ENCODE measurements at regions not wholly inside any gene's neighbourhood (a gene's known extent, or its start where the extent isn't known, plus 50 kb on each side); places are given as distances from the start of the nearest gene placed in this dataset.

DNA sequence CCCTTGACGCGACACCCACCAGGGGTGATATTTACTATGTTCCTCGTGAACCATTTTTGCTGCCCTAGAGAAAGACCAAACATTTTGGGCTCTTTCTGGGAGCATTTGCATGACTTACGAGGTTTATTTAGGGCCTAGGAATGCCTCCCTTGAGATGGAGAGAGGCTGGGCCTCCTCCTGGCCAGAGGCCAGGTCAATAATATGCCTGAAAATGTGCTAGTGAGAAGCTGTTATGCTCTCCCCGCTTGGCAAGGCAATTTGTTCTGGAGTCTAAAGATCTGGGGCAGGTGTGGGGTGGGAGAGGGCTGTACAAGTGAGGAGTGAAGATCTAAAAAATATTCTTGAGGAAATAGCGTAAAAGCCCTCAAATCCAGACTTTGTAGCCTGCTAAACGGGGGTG is 587.3 kb upstream of the CDH5 start (continued):
- TF ChIP-seq, protein P1, sequence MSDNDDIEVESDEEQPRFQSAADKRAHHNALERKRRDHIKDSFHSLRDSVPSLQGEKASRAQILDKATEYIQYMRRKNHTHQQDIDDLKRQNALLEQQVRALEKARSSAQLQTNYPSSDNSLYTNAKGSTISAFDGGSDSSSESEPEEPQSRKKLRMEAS (IDR thresholded peaks at IDR 0.05), result no peak
- TF ChIP-seq SP1 (IDR thresholded peaks at IDR 0.05; ENCODE audit: low read depth), result no peak
- no peak for TF ChIP-seq ELF1 (IDR thresholded peaks at IDR 0.05; ENCODE audit: borderline replicate concordance, low read depth)
- no peak for TF ChIP-seq CBX3 (IDR thresholded peaks at IDR 0.05; ENCODE audit: low read depth)

DNA sequence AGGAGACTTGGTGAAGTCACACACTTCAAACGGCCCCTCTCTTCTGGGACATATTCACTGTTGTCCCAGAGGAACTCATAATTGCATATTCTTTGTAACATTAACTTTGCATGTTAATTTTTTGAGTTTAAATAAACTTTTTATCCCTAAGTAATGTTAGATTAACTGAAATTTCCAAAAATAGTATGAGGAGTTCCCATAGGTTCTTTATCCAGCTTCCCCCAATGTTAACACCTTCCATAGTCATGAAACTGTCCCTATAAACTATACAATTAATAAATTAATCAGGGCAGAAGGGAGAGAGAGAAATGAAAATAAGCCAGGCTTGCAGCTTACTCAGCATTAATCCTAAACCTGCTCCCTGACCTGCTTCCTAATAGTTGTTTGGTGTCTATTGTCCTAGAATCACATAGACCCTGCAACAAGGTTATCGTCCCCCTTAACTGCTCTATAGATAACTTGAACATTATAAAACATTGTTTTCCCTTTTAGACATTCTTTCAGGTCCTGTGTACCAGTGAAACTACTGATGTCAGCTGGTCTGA is 589.8 kb upstream of the CDH5 start:
- Histone ChIP-seq H3K9me2 (ENCODE audit: insufficient read depth) (no peaks in the 10 kb centered on the region), H3K27me3 (ENCODE audit: insufficient read depth, low read length) (no peaks in the 10 kb centered on the region), H3K9ac (ENCODE audit: low read length) (no peak overlapping the region), H3K27ac (ENCODE audit: low read depth, low read length) (no peak overlapping the region), H3K79me2 (ENCODE audit: insufficient read depth, low read length) (no peaks in the 10 kb centered on the region), H3K4me3 (replicated peaks in 1 of 2; ENCODE audit: low read depth in 1 of 2, low read length in 2 of 2) (no peak overlapping the region), H3K9me3 (ENCODE audit: control insufficient read depth in 1 of 2, insufficient read depth in 1 of 2, low read depth in 1 of 2, low read length in 2 of 2) (no peaks in the 10 kb centered on the region), H3K4me1 (ENCODE audit: control insufficient read depth in 1 of 2, insufficient read depth in 2 of 2, low read length in 2 of 2) (no peaks in the 10 kb centered on the region), H3K4me2 (ENCODE audit: low read length) (no peak overlapping the region), H3K36me3 (ENCODE audit: control insufficient read depth in 1 of 2, insufficient read depth in 2 of 2, low read length in 2 of 2) (no peaks in the 10 kb centered on the region), H4K20me1 (ENCODE audit: insufficient read depth) (no peaks in the 10 kb centered on the region), H2AFZ (ENCODE audit: low read depth, low read length, poor library complexity, severe bottlenecking) (no peak overlapping the region)
- DNase-seq (ENCODE audit: low read depth, low spot score) (no peak), ATAC-seq (no peak)
- CTCF ChIA-PET, result no interaction called here
- POLR2A ChIA-PET, result no interaction called here
- no TSS peak for BruUV-seq (replicated peaks)
- RAD21 ChIA-PET (ENCODE audit: low non-redundant PET in 1 of 2, low total read pairs in 2 of 2, uncharacterized antibody in 2 of 2, unreplicated experiment in 2 of 2), result no interaction called here
- intact Hi-C loops (cut with micrococcal nuclease), result no loop called here
- TF ChIP-seq CEBPB (IDR thresholded peaks at IDR 0.05; ENCODE audit: low read depth), result no peak
- TF ChIP-seq JUND (IDR thresholded peaks at IDR 0.05), result no peak
- no peak for TF ChIP-seq ZFX (IDR thresholded peaks at IDR 0.05)
- no peak for TF ChIP-seq YY1 (IDR thresholded peaks at IDR 0.05; ENCODE audit: extremely low read depth, insufficient replicate concordance, low read depth, low read length)
- TF ChIP-seq POLR2A (IDR thresholded peaks at IDR 0.05; ENCODE audit: borderline replicate concordance, extremely low read depth, insufficient read depth, insufficient read length), result no peak
- TF ChIP-seq, protein P1 (IDR thresholded peaks at IDR 0.05), result no peak
- TF ChIP-seq, protein P2, sequence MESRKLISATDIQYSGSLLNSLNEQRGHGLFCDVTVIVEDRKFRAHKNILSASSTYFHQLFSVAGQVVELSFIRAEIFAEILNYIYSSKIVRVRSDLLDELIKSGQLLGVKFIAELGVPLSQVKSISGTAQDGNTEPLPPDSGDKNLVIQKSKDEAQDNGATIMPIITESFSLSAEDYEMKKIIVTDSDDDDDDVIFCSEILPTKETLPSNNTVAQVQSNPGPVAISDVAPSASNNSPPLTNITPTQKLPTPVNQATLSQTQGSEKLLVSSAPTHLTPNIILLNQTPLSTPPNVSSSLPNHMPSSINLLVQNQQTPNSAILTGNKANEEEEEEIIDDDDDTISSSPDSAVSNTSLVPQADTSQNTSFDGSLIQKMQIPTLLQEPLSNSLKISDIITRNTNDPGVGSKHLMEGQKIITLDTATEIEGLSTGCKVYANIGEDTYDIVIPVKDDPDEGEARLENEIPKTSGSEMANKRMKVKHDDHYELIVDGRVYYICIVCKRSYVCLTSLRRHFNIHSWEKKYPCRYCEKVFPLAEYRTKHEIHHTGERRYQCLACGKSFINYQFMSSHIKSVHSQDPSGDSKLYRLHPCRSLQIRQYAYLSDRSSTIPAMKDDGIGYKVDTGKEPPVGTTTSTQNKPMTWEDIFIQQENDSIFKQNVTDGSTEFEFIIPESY (IDR thresholded peaks at IDR 0.05; ENCODE audit: extremely low read depth, insufficient replicate concordance, low read length), result no peak
- TF ChIP-seq CBX3 (IDR thresholded peaks at IDR 0.05; ENCODE audit: low read depth), result no peak
- TF ChIP-seq TCF7L2 (IDR thresholded peaks at IDR 0.05; ENCODE audit: borderline replicate concordance, extremely low read depth, insufficient read depth, insufficient read length), result no peak
- TF ChIP-seq, protein P3, sequence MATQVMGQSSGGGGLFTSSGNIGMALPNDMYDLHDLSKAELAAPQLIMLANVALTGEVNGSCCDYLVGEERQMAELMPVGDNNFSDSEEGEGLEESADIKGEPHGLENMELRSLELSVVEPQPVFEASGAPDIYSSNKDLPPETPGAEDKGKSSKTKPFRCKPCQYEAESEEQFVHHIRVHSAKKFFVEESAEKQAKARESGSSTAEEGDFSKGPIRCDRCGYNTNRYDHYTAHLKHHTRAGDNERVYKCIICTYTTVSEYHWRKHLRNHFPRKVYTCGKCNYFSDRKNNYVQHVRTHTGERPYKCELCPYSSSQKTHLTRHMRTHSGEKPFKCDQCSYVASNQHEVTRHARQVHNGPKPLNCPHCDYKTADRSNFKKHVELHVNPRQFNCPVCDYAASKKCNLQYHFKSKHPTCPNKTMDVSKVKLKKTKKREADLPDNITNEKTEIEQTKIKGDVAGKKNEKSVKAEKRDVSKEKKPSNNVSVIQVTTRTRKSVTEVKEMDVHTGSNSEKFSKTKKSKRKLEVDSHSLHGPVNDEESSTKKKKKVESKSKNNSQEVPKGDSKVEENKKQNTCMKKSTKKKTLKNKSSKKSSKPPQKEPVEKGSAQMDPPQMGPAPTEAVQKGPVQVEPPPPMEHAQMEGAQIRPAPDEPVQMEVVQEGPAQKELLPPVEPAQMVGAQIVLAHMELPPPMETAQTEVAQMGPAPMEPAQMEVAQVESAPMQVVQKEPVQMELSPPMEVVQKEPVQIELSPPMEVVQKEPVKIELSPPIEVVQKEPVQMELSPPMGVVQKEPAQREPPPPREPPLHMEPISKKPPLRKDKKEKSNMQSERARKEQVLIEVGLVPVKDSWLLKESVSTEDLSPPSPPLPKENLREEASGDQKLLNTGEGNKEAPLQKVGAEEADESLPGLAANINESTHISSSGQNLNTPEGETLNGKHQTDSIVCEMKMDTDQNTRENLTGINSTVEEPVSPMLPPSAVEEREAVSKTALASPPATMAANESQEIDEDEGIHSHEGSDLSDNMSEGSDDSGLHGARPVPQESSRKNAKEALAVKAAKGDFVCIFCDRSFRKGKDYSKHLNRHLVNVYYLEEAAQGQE (IDR thresholded peaks at IDR 0.05; ENCODE audit: low read depth), result no peak
- TF ChIP-seq RAD21 (IDR thresholded peaks at IDR 0.05; ENCODE audit: low read depth), result no peak
- TF ChIP-seq ELF1 (IDR thresholded peaks at IDR 0.05; ENCODE audit: borderline replicate concordance, low read depth), result no peak
- no peak for TF ChIP-seq EGR1 (IDR thresholded peaks at IDR 0.05; ENCODE audit: low read depth)
- TF ChIP-seq POLR2AphosphoS5 (IDR thresholded peaks at IDR 0.05; ENCODE audit: low read depth, low read length), result no peak
- no peak for TF ChIP-seq EZH2 (IDR thresholded peaks at IDR 0.05)
- no peak for TF ChIP-seq SRF (IDR thresholded peaks at IDR 0.05; ENCODE audit: low read depth)
- no peak for TF ChIP-seq ZNF274 (IDR thresholded peaks at IDR 0.05; ENCODE audit: low read depth, low read length)
